ENCODE measurements at regions not wholly inside any gene's neighbourhood (a gene's known extent, or its start where the extent isn't known, plus 50 kb on each side); places are given as distances from the start of the nearest gene placed in this dataset.

GRCh38 chr7:135846339-135846738, 97.7 kb upstream of the FAM180A start:
- TF ChIP-seq CTCF (IDR thresholded peaks at IDR 0.05) (no peak), POLR2A (IDR thresholded peaks at IDR 0.05) (no peak)

All from adrenal gland (tissue), 5 donors.